H1 (cell line): ENCODE measurements at regions not wholly inside any gene's neighbourhood (a gene's known extent, or its start where the extent isn't known, plus 50 kb on each side); places are given as distances from the start of the nearest gene placed in this dataset.

ENCODE experiments used
- CTCF ChIA-PET: fragments of 300-600 bp; sonication (Branson Sonifier 250); formaldehyde crosslinking; loops from one replicate; lab custom pipeline; 2021; ENCODE audit not compliant: partially characterized antibody; lab: Charles Lee
- POLR2A ChIA-PET: fragments of 300-600 bp; sonication (Branson Sonifier 250); formaldehyde crosslinking; loops from one replicate; lab custom pipeline; 2021; ENCODE audit warnings: inconsistent platforms; ENCODE audit not compliant: partially characterized antibody; lab: Charles Lee
- DNase-seq, 2 experiments: peaks; one replicate each; pipeline versions ENCODE4 v3.0.0 to v3.0.0-alpha.2; 2010 to 2022; ENCODE audit warnings: low spot score in 2 of 2, low read depth in 1 of 2, mixed read lengths in 1 of 2
- FAIRE-seq: peaks from 2 replicates; lab custom pipeline; 2011; peaks lifted over from hg19 to GRCh38; lab: Jason Lieb, UNC
- H2AFZ ChIP-seq: 2 replicates; pipeline ENCODE4 v1.8.1; 2012; ENCODE audit warnings: low read length, inconsistent platforms
- H2AK5ac ChIP-seq: 2 replicates; pipeline ENCODE4 v1.6.1; 2013; ENCODE audit warnings: low read depth, low read length
- H2BK120ac ChIP-seq: replicated peaks from 2 replicates; pipeline ENCODE3; 2013; ENCODE audit warnings: low read depth, low read length, inconsistent platforms
- H2BK12ac ChIP-seq: 2 replicates; pipeline ENCODE4 v1.6.1; 2013; ENCODE audit warnings: low read depth, low read length
- H2BK15ac ChIP-seq: 2 replicates; pipeline ENCODE4 v1.6.1; 2013; ENCODE audit warnings: low read length
- H2BK20ac ChIP-seq: 2 replicates; pipeline ENCODE4 v1.6.1; 2013; ENCODE audit warnings: low read length
- H2BK5ac ChIP-seq: 2 replicates; pipeline ENCODE4 v1.6.1; 2013; ENCODE audit warnings: low read depth, low read length
- H3K14ac ChIP-seq: 2 replicates; pipeline ENCODE4 v1.6.1; 2013; ENCODE audit warnings: inconsistent platforms; ENCODE audit not compliant: insufficient read length
- H3K18ac ChIP-seq: 2 replicates; pipeline ENCODE4 v1.6.1; 2013; ENCODE audit warnings: low read length; ENCODE audit errors: extremely low read depth
- H3K23ac ChIP-seq: 2 replicates; pipeline ENCODE4 v1.6.1; 2013; ENCODE audit warnings: inconsistent platforms; ENCODE audit not compliant: insufficient read length
- H3K23me2 ChIP-seq: 2 replicates; pipeline ENCODE4 v1.6.1; 2013; ENCODE audit warnings: low read depth, low read length
- H3K27ac ChIP-seq: 2 replicates; pipeline ENCODE4 v1.6.1; 2011; ENCODE audit warnings: low read depth, low read length, inconsistent platforms
- H3K27me3 ChIP-seq, 4 experiments: replicated peaks in 1 of 4; 1 replicate in 1 of 4; 2 replicates in 3 of 4; pipeline versions ENCODE4 v1.6.1 to v1.8.1; 2011 to 2013; ENCODE audit warnings: low read length in 3 of 4, mild to moderate bottlenecking in 3 of 4, inconsistent platforms in 2 of 4, mixed read lengths in 2 of 4, moderate library complexity in 1 of 4; ENCODE audit not compliant: control insufficient read depth in 3 of 4, insufficient read depth in 3 of 4; ENCODE audit errors: extremely low read depth in 1 of 4
- H3K36me3 ChIP-seq, 4 experiments: 2 replicates each; pipeline versions ENCODE4 v1.6.1 to v1.8.1; 2011 to 2013; ENCODE audit warnings: mild to moderate bottlenecking in 4 of 4, low read length in 3 of 4, moderate library complexity in 2 of 4, control low read depth in 1 of 4, inconsistent platforms in 1 of 4; ENCODE audit not compliant: insufficient read depth in 4 of 4, control insufficient read depth in 2 of 4
- H3K4ac ChIP-seq: replicated peaks from 2 replicates; pipeline ENCODE3; 2013; ENCODE audit warnings: low read length, low read depth, mixed read lengths, inconsistent platforms; ENCODE audit not compliant: insufficient read length
- H3K4me1 ChIP-seq, 4 experiments: replicated peaks in 1 of 4; 1 replicate in 1 of 4; 2 replicates in 3 of 4; pipeline versions ENCODE4 v1.6.1 to v1.8.1; 2011 to 2013; ENCODE audit warnings: low read length in 3 of 4, inconsistent platforms in 2 of 4, mixed read lengths in 1 of 4; ENCODE audit not compliant: insufficient read depth in 4 of 4, control insufficient read depth in 3 of 4
- H3K4me2 ChIP-seq, 2 experiments: 2 replicates each; pipeline versions ENCODE4 v1.6.1 to v1.8.1; 2011 to 2013; ENCODE audit warnings: low read depth in 2 of 2, low read length in 2 of 2, control low read depth in 1 of 2, inconsistent platforms in 1 of 2, mild to moderate bottlenecking in 1 of 2; ENCODE audit not compliant: insufficient read depth in 1 of 2
- H3K4me3 ChIP-seq, 4 experiments: fragments of 200-600, 300-600 bp in 1 of 4; sonication (generic), shearing (Covaris generic), sonication (Bioruptor Twin) in 1 of 4; 2 replicates each; pipeline versions ENCODE4 v1.5.1 to v1.8.1; 2011 to 2016; ENCODE audit warnings: low read length in 4 of 4, low read depth in 3 of 4, control low read depth in 2 of 4, inconsistent platforms in 2 of 4, mild to moderate bottlenecking in 2 of 4, mixed read lengths in 1 of 4, moderate library complexity in 1 of 4; ENCODE audit not compliant: insufficient read depth in 2 of 4; ENCODE audit errors: extremely low read depth in 1 of 4
- H3K56ac ChIP-seq: replicated peaks from 2 replicates; pipeline ENCODE3; 2013; ENCODE audit warnings: low read depth, mild to moderate bottlenecking, mixed read lengths, low read length, inconsistent platforms; ENCODE audit not compliant: insufficient read length
- H3K79me1 ChIP-seq: 2 replicates; pipeline ENCODE4 v1.6.1; 2013; ENCODE audit warnings: low read depth, low read length, control low read depth
- H3K79me2 ChIP-seq, 2 experiments: 2 replicates each; pipeline versions ENCODE4 v1.6.1 to v1.8.1; 2012 to 2013; ENCODE audit warnings: low read length in 2 of 2, mild to moderate bottlenecking in 2 of 2, inconsistent platforms in 1 of 2; ENCODE audit not compliant: insufficient read depth in 2 of 2, control insufficient read depth in 1 of 2
- H3K9ac ChIP-seq, 4 experiments: replicated peaks in 1 of 4; 1 replicate in 1 of 4; 2 replicates in 3 of 4; pipeline versions ENCODE4 v1.6.1 to v1.8.1; 2011 to 2013; ENCODE audit warnings: low read depth in 3 of 4, low read length in 3 of 4, control low read depth in 2 of 4, mild to moderate bottlenecking in 2 of 4, moderate library complexity in 2 of 4, inconsistent platforms in 1 of 4; ENCODE audit errors: extremely low read depth in 1 of 4
- H3K9me3 ChIP-seq, 2 experiments: 2 replicates each; pipeline versions ENCODE4 v1.6.1 to v1.8.1; 2012 to 2013; ENCODE audit warnings: mild to moderate bottlenecking in 2 of 2, moderate library complexity in 2 of 2, control low read depth in 1 of 2, inconsistent platforms in 1 of 2, low read depth in 1 of 2, low read length in 1 of 2, mixed read lengths in 1 of 2; ENCODE audit not compliant: insufficient read depth in 2 of 2
- H4K20me1 ChIP-seq, 2 experiments: replicated peaks in 1 of 2; 2 replicates each; pipeline versions ENCODE3 to v1.8.1; 2011 to 2013; ENCODE audit warnings: inconsistent platforms in 2 of 2, low read length in 2 of 2, mild to moderate bottlenecking in 1 of 2; ENCODE audit not compliant: insufficient read depth in 2 of 2, control insufficient read depth in 1 of 2
- H4K5ac ChIP-seq: 2 replicates; pipeline ENCODE4 v1.6.1; 2013; ENCODE audit warnings: low read length, low read depth, mixed read lengths, inconsistent platforms; ENCODE audit not compliant: insufficient read length
- H4K8ac ChIP-seq: 2 replicates; pipeline ENCODE4 v1.8.0; 2013; ENCODE audit warnings: mild to moderate bottlenecking, moderate library complexity, low read length, inconsistent platforms; ENCODE audit not compliant: insufficient read depth; ENCODE audit errors: extremely low read depth
- H4K91ac ChIP-seq: replicated peaks from 2 replicates; pipeline ENCODE3; 2013; ENCODE audit warnings: low read length, mixed read lengths, inconsistent platforms; ENCODE audit not compliant: insufficient read length
- ASH2L ChIP-seq: fragments of 200-600, 300-600 bp; sonication (generic); IDR thresholded peaks from one replicate; pipeline ENCODE4 v1.7.1; 2017; ENCODE audit warnings: low read length
- ATF2 ChIP-seq: IDR thresholded peaks from 2 replicates; pipeline ENCODE4 v1.6.1; 2012; ENCODE audit warnings: low read length, inconsistent platforms
- ATF3 ChIP-seq: IDR thresholded peaks from 2 replicates; pipeline ENCODE4 v1.6.1; 2011; ENCODE audit warnings: low read depth, mild to moderate bottlenecking, low read length; ENCODE audit not compliant: insufficient read depth
- BCL11A ChIP-seq, 2 experiments: IDR thresholded peaks; one replicate each; pipeline ENCODE4 v1.6.1; 2011; ENCODE audit warnings: low read depth in 2 of 2, low read length in 2 of 2, mild to moderate bottlenecking in 2 of 2
- BRCA1 ChIP-seq: IDR thresholded peaks from 2 replicates; pipeline ENCODE4 v1.6.1; 2012; ENCODE audit warnings: low read depth, low read length, improper control_type of control experiment
- E2F6 ChIP-seq: IDR thresholded peaks from 2 replicates; pipeline ENCODE4 v1.6.1; 2012; ENCODE audit warnings: inconsistent platforms
- MAX ChIP-seq: IDR thresholded peaks from 2 replicates; pipeline ENCODE4 v1.6.1; 2012; ENCODE audit warnings: inconsistent platforms
- POLR2A ChIP-seq, 2 experiments: IDR thresholded peaks; 1 replicate in 1 of 2; 2 replicates in 1 of 2; pipeline ENCODE4 v1.6.1; 2011; ENCODE audit warnings: low read depth in 2 of 2, low read length in 2 of 2, mild to moderate bottlenecking in 2 of 2; ENCODE audit errors: control extremely low read depth in 1 of 2
- SIN3A ChIP-seq, 2 experiments: IDR thresholded peaks in 1 of 2; conservative IDR thresholded peaks in 1 of 2; 2 replicates each; pipeline ENCODE4 v1.6.1; 2011 to 2012; ENCODE audit warnings: low read length in 2 of 2, improper control_type of control experiment in 1 of 2, low read depth in 1 of 2, mild to moderate bottlenecking in 1 of 2
- SP1 ChIP-seq: IDR thresholded peaks from 2 replicates; pipeline ENCODE4 v1.6.1; 2011; ENCODE audit warnings: low read depth, low read length
- SP2 ChIP-seq: IDR thresholded peaks from 2 replicates; pipeline ENCODE4 v1.6.1; 2012; ENCODE audit warnings: mild to moderate bottlenecking, low read length, inconsistent platforms
- SP4 ChIP-seq: IDR thresholded peaks from 2 replicates; pipeline ENCODE4 v1.6.1; 2012; ENCODE audit warnings: low read length, inconsistent platforms
- TCF12 ChIP-seq: IDR thresholded peaks from 2 replicates; pipeline ENCODE4 v1.6.1; 2011; ENCODE audit warnings: low read depth, mild to moderate bottlenecking, low read length
- WGBS, 2 experiments: shearing (Covaris generic) in 1 of 2; methylation state at CpG; one replicate each; pipeline versions ENCODE4 v1.1.6 to v1.1.7; 2013 to 2015; ENCODE audit warnings: low lambda C conversion rate in 2 of 2, mixed read lengths in 2 of 2, inconsistent platforms in 1 of 2, low coverage in 1 of 2, missing lambda C conversion rate in 1 of 2; ENCODE audit not compliant: insufficient replicate concordance in 2 of 2, insufficient coverage in 1 of 2, insufficient read length in 1 of 2; ENCODE audit errors: extremely low coverage in 1 of 2, missing lambda C conversion rate in 1 of 2; 5-methylcytosine and 5-hydroxymethylcytosine counted together

- no peak for DNase-seq
- H2BK5ac ChIP-seq, result no peak overlapping the region
- H2AFZ ChIP-seq, result no peak overlapping the region
- H3K79me2 ChIP-seq, result no peaks in the 10 kb centered on the region
- H3K79me1 ChIP-seq, result no peaks in the 10 kb centered on the region
- no peak overlapping the region for H3K14ac ChIP-seq
- 89% methylated on average over 1 of the region's 1 CpG; no CpG with 5 or more reads in 1 of the 2 experiments for WGBS, 2 experiments
- no peak overlapping the region for H3K23ac ChIP-seq
- no peak overlapping the region for H2BK120ac ChIP-seq
- peaks cover 0 to 3% (median 1%) of the 10 kb centered on the region in 4 experiments; a peak in 2 of 7 replicates for H3K4me1 ChIP-seq
- H3K9ac ChIP-seq, result no peak overlapping the region
- no peak overlapping the region for H2AK5ac ChIP-seq
- H3K27me3 ChIP-seq, result no peaks in the 10 kb centered on the region
- H3K4me2 ChIP-seq, result no peak overlapping the region
- H2BK20ac ChIP-seq, result no peak overlapping the region
- no peak overlapping the region for H2BK15ac ChIP-seq
- no peak overlapping the region for H4K5ac ChIP-seq
- H2BK12ac ChIP-seq, result no peak overlapping the region
- no peak overlapping the region for H3K18ac ChIP-seq
- CTCF ChIA-PET, result interaction anchor here (0.6 to 2.9 kb wide), 4 partner anchors 12 to 509 kb away, joined by 3 to 16 read pairs (median 4); no protein-coding TSS in a partner anchor
- TF ChIP-seq POLR2A (IDR thresholded peaks at IDR 0.05; ENCODE audit: control extremely low read depth in 1 of 2, low read depth in 2 of 2, low read length in 2 of 2), result no peak
- TF ChIP-seq MAX, result no peak
- no peak for TF ChIP-seq E2F6
- no peak for TF ChIP-seq BRCA1
- TF ChIP-seq SP4, result no peak
- TF ChIP-seq ATF3, result no peak
- no peak for TF ChIP-seq SIN3A (conservative IDR thresholded peaks at IDR 0.05 in 1 of 2, IDR thresholded peaks at IDR 0.05 in 1 of 2; ENCODE audit: low read depth in 1 of 2, low read length in 2 of 2)
- no peak for TF ChIP-seq SP2
- TF ChIP-seq TCF12, result no peak
- TF ChIP-seq ATF2, result no peak
- no peak for TF ChIP-seq SP1
- TF ChIP-seq ASH2L, result no peak
- no peak for TF ChIP-seq BCL11A (IDR thresholded peaks at IDR 0.05; ENCODE audit: low read depth in 2 of 2, low read length in 2 of 2)
- TF ChIP-seq, all 59 proteins: peak for 0
- no peaks in the 10 kb centered on the region for H3K9me3 ChIP-seq
- H3K56ac ChIP-seq, result no peak overlapping the region
- no peak overlapping the region for H4K8ac ChIP-seq
- no peak for FAIRE-seq
- no peaks in the 10 kb centered on the region for H4K20me1 ChIP-seq
- H3K27ac ChIP-seq, result no peak overlapping the region
- no peak overlapping the region for H3K4me3 ChIP-seq
- H3K36me3 ChIP-seq, result no peaks in the 10 kb centered on the region
- no peaks in the 10 kb centered on the region for H3K23me2 ChIP-seq
- no peak overlapping the region for H4K91ac ChIP-seq
- POLR2A ChIA-PET, result no interaction called here
- no peak overlapping the region for H3K4ac ChIP-seq
Observed at GRCh38 chr6:18335948-18336347, 51.2 kb upstream of the RNF144B start.
